HL-60/S4 treated with retinoic acid at 250 ng/mL for 4 days and 3 days (cell line): ENCODE measurements at regions not wholly inside any gene's neighbourhood (a gene's known extent, or its start where the extent isn't known, plus 50 kb on each side); places are given as distances from the start of the nearest gene placed in this dataset.

Experiments
- in situ Hi-C: fragments of 300-500 bp; cut with MboI; formaldehyde crosslinking; loops from 2 replicates; pipeline ENCODE4 v1.7.0; 2022; ENCODE audit warnings: low sequenced_read_pairs

DNA sequence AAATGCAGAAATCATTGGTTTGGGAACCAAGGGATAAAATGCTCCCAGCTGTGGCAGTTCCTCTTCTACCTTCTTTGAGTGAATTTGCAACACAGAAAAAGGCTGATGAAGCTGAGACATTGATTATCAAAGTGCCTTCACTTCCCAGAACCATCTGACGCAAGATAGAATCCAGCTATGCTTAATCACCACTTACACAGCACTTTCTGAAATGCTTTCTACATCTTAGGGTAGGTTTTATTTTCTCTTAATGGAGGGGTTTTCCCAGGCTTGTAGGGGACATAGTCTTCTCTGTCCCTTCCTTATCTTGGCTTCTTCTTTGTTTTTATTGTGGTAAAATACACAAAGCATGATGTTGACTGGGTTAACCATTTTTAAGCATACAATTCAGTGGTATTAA lies 332.6 kb upstream of the ZNF32 start:
- in situ Hi-C loops, result no loop called here

DNA sequence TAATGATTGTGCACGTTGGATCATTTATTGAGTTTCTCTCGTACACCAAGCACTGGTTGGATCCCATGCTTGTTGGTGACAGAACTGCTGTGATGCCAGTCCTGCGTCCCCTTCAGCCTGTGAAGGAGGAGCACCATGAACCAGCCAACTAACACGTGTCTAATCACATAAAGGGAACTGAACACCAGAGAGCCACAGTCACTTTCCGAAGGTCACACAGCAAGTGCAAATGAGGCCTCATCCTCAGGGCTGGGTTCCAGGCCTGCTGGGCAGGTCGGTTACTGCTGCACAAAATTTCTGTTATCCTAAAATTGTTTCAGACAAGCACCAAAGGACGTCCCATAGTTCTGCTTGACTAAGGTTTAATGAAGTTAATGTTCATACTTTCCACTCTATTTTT lies 332.0 kb upstream of the ZNF32 start:
- in situ Hi-C loops, result no loop called here

DNA sequence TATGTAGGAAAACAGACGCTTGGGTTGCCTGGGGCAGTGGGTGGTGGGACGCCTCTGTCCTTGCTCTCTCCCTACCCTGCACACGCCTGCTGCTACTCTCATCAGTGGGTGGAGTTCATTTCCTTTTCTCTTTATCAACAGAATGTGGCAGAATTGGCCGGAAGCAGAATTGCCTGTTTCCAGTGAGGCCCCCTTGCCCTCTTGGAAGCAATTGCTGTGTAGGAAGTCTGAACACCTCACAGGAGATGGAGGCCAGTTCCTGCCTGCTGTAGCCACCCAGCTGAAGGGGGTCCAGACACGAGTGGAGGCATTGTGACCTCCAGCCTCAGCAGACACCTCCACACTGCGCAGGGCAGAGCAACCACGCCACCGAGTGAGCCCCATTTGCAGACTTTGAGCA lies 331.6 kb upstream of the ZNF32 start:
- in situ Hi-C loops, result no loop called here

DNA sequence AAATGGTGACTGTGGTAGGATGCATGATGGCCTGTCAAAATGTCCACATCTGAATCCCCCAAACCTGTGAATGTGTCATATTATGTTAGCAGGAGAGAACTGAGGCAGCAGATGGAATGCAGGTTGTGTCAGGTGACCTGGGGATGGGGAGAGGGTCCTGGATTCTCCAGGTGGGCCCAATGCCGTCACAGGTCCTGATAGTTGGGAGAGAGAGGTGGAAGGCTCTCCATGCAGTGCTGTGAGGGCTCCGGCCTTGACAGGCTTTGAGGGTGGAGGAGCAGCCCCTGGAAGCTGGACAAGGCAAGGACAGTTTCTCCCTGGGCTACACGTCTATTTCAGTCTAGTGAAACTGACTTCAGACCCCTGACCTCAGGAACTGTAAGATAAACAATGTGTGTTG lies 330.9 kb upstream of the ZNF32 start:
- in situ Hi-C loops, result no loop called here

DNA sequence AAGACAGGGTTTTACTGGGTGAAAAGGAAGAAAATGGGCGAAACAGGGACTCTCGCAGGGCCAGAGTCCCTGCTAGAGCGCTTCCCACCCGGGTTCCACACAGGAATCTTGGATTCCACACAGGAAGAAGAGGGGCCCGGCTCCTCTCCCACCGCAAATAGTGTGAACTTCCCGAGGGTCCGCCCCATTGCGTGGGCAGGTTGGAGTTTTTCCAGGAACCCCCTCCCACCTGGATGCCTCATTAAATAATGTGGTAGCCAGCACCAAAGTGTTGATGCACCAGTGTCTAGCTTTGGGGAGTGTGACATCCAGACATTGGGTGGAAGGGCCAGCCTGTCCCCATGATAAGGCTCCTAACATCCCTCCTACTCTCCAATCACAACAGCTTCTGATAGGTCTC lies 330.3 kb upstream of the ZNF32 start:
- in situ Hi-C loops, result no loop called here

DNA sequence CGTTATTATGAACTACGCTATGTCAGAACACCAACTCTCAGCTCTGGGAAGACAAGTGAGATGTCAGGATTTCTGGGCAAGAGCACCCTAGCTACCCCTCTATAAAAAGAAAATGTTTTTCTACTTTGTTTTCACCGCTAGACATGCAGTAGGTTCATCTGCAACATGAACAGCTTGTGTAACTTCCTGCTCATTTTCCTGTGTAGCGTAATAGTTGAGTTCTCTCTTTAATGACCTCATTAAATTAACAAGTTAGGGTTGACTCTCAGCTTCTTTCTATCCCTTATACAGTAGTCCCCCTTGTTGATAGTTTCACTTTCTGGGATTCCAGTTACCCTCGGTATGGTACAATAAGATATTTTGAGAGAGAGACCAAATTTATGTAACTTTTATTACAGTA lies 329.4 kb upstream of the ZNF32 start:
- in situ Hi-C loops, result no loop called here

DNA sequence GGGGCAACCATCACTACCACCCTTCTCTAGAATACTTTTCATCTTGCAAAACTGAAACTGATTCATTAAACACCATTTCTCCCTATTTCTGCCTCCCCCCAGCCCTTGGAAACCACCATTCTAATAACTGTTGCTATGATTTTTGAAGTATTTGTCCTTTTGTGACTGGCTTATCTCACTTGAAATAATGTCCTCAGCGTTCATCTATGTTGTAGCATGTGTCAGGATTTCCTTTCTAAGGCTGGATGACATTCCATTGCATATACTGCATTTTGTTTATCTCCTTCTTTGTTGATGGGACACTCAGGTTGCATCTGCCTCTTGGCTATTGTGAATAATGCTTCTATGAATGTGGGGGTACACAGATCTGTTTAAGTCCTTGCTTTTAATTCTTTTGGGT lies 327.6 kb upstream of the ZNF32 start:
- in situ Hi-C loops, result no loop called here

DNA sequence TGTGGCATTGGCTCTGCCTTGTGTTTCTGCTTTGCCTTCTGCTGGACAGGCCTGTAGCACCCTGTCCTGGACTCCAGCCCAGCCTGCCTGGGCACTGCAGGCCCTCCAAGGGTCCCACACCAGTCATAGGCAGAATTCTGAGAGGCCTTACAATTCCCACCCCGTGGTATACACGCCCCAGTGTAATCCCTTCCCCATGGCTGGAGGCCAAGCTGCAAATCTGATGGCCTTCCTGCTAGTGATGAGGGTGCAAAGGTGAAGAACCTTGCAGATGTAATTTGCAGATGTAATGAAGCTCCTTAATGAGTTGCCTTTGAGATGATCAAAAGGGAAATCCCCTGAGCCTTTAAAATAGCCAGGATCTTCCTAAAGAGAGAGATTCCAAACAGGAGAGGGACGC lies 325.1 kb upstream of the ZNF32 start:
- in situ Hi-C loops, result no loop called here

DNA sequence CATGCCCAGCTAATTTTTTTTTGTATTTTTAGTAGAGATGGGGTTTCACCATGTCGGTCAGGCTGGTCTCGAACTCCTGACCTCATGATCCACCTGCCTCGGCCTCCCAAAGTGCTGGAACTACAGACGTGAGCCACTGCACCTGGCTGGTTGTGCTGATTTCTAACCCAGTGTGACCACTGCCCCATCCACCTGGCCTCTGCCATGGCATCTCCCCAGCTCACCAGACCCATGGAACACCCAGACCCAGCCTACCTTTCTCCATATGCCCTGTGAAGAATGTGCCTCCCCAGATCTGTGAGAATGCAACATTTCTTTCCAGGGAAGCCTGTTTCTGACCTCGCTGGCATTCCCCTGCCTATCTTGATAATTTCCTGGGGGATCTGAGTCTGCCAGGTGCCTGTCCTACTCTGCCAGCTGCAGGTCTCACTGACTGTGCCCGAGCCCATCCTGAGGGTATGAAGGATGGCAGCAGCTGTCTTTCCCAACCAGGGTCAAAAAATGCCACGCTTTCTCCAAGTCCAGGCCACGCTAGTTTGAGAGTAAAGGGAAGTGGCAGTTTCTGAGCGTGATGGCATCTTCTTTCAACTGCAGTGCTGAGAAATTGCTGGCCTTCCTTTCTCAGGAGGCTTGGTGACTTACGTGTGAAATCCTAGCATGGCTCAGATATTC lies 324.4 kb upstream of the ZNF32 start:
- in situ Hi-C loops, result no loop called here

DNA sequence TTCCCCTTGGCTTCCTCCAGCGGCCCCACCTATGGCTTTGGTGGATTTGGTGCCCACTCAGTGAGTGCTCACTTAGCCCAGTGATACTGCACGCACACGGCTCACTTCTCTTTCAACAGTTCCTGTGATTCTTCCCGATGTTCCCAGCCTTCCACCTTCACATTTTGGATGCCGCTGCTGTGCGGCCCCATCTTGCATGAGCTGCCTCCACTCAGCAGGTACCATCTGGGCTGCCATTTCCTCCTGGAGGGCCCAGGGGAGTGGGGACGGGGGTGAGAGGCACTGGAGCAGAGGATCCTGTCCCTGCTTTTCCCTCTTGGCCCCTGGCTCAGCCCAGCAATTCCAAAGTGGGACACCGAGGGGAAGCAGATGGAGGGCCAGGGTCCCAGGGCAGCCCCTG lies 323.3 kb upstream of the ZNF32 start:
- in situ Hi-C loops, result no loop called here

DNA sequence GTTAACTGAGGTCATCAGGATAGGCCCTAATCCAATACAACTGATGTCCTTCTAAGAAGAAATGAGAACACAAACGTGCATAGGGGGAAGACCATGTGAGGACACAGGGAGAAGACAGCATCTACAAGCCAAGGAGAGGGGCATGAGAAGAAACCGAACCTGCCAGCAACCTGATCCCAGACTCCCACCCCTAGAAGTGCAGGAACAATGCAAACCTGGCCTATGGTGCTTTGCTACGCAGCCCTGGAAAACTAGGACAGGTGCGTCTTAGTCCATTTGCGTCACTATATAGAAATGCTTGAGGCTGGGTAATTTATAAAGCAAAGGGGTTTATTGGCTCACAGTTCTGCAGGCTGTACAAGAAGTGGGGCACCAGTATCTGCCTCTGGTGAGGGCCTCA lies 322.6 kb upstream of the ZNF32 start:
- in situ Hi-C loops, result no loop called here

DNA sequence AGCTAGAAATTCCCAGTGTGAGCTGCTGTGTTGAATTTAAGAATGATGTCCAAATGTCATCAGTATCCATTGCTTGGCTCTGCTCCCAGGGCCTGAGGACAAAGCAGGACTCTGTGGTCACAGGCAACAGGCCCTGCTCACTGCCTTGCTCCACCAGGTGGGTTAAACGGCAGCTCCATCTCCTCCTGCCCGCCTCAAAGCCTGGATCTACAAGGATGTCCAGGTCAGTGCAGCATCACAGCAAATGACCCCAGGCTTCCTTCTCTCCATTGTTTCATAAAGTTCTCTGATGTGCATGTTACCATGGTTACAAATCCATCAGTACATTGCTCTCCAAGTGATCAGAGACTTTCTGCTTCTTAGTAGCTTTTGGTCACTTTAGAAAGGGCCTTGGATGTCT lies 322.0 kb upstream of the ZNF32 start:
- in situ Hi-C loops, result no loop called here

DNA sequence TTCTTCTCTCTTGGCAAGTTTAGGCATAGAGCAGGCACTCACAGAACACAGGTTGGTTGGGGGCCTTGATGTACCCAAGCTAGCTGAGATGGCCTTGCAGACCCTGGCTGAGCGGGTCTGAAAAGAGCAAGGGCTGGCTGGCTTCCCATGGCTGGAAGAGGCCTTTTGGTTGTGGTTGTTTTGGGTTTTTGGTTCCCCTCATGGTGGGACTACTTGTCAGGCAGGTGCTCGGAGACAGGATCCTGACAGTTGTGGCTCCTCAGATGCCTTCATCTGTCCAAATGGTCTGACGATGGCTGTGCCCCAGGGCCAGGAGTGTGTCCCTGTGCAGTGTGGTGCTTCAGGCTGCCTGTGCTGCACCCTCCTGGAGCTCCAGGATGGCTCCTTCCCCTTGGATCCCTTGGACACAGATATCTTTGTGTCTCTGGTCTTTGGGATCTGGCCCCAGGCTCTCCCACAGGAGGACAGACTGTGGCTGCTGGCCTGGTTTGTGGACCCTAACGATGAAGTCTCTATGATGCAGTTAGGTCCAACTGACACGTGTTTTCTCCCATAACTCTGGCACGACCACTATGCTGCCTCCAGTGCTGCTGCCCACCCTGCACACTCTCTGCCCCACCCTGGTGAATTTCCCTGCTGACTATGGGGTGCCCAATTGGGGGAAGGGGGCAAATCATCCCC lies 321.5 kb upstream of the ZNF32 start:
- in situ Hi-C loops, result no loop called here

DNA sequence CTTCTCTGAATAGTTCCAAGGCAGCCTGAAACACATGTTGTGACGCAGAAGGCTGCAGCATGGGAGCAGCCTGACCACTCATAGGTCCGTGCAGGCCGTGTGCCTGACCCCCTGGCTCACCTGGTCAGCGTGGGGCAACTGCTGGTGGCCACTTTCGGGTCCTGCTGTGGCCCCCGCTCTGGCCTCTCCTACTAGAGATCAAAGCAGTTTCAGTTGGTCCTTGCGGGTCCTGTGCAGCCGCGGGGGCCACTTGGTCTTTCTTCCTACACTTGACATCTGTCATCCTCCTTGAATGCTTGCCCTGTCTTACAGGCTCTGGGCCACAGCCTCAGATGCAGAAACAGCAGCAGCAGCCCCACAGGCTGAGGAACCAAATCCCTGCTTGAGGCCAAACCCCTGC lies 320.8 kb upstream of the ZNF32 start:
- in situ Hi-C loops, result no loop called here

DNA sequence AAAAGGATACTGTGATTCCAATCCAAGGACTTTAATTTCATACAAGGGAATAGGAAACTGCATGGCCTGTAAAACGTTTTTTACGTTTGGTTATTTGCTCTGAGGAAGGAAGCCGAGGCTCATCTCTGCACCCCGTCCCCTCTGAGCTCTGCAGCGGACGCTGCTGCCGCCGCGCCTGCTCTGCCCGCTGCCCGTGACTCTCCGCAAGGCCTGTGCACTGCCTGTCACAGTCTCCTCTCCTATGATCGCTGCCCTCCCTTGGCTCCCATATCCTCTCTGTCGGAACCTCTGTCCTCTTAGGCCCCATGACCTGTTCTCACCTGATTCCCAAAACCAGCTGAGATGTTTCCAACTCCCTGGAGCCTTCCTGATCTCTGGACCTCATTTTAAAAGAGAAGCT lies 320.3 kb upstream of the ZNF32 start:
- in situ Hi-C loops, result no loop called here

DNA sequence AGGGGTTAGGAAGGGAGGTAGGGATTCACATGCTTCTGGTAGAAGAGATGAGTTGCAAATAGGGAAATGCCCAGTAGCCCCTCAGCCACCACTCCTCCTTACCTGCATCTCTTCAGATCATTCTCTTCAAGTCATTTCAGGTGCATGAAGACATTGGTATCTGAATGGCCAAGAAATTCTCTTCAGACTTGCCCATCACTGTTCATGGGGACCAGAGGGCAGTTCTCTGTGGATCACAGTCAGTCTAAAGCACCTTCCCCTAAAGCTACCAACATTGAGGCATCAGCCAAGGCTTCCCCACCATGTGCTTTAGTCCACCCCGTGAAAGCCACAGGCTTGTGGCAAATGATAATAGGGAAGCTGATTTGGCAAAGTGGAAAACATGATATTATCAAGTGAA lies 319.4 kb upstream of the ZNF32 start:
- in situ Hi-C loops, result no loop called here

DNA sequence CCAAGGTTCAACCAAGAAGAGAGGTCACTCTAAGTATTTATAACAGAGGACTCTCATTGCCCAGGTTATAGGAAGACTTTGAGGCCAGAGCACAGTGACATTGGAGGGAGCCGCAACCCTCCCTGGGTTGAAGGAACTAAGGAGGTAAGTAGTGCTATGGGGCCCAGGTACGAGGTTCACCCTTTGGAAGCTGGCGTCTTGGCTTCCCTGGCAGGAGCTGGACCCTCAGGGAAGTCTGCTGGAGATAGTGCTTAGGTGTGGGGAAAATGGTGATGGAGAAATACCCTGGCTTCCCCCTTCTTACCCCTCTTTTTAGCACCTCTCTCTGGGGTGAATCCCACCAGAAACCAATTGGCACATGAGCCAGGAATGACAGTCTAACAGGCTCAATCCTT lies 317.9 kb upstream of the ZNF32 start:
- in situ Hi-C loops, result no loop called here

DNA sequence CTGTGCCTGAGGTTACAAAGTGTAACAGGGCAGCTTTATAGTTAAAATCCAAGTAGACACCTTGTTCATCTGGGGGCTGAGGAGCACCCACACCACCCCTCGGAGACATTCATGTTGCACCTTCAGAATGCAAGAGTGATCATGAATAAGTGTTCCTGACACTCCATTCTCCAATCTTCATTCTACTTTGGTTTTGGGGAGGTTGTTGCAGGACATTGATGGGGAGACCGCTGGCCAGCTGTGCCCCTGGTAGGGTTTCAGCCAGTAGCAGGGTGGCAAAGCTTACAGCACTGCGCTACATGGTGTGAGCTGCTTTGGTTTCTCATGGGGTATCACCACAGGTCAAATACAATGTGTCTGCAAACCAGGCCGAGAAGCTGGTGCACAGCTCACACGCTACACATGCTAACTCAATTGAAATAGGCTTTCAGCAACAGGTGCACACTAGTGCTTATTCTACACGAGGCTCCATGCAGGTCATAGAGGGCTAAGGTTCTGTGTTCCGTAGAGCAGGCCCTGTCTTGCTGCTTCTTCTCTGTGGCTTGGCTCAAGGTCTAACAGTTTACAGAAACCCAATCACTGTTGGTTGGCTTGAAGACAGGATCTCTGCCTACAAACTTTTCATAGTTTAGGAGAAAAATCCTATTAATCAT lies 317.4 kb upstream of the ZNF32 start:
- in situ Hi-C loops, result no loop called here

DNA sequence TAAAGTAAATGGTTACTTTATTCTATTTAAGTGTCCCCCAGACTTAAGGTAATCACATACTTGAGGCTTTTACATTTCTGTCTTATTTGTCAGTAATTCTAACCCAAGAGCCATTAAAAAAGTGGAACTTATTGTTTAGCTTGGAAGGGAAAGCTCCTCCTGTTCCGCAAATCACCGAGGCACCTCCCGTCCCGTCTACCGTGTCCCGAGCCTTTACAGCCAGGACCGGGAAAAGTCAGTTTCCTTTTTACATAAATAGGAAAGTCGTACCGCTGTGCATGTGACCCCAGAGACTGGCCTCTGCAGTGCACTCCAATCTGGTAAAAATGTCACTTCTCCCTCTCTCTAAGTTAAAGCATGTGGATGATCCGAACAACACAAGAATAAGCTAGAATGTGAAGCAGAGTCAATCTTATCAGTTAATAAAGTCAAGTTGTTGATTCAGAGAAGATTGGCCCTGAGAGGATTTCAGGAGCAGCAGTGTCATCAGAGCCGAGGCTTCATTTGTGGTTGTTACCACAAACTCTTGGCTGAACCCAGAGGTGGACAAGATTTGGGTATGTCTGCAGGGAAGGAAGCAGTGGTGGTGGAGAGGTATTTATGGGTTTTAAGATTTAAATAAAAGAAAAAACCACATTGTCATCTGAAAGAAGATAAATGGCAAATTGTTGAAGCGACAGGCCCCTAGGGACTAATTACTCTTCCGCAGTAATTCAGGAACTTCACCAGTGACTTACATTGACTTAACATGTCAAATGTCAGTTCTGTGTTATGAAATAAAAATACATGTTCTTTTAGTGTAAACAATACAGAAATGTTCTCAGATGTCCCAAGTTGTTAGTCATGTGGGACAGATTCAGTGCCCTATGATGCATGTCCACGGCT lies 316.6 kb upstream of the ZNF32 start:
- in situ Hi-C loops, result no loop called here

DNA sequence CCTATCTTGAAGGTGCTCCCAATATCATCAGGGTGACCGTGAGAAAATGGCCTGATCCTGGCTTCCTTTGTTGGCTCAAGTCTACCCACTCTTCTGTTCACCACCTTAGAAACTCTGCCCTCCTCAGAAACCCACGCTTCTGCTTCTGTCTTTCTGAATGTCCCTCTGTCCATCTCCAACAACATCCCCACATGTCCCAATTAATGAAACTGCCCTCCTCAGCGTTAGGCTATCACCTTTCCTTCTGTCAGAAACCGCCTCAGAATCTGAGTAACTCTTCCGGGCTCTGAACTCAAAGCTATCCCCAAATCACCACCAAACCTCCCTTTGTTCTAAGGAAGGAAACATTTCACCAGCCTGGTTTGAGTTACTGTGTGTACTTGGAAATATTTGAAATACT lies 315.8 kb upstream of the ZNF32 start:
- in situ Hi-C loops, result no loop called here

DNA sequence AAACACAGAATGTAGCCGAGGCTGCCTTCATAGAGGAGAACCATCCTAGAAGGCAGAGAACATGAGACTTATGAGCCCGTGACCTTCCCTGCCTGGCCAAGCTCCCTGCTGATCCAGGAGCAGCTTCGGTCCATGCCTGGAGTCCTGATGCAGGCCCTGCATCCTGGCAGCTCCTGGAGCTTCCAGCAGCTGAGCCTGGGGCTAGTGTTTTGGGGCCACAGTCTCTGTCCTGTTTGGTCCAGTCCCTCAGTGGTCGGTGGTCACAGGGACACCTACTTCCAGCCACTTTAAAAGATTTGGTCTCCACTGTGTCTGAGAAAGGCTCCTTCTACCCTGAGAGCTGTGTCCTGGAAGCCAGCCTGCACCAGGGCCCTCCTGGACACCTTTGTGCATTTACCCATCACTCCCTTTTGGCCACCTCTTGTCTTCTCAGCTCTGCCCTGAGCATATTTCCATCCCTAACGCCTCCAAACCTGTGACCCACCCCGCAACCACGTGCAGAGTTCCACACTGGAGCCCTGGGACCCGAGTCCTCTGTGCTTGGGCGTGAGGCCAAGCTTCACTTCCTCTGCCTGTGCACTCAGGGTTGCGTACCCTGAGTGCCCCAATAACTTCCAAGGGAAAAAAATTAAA lies 315.2 kb upstream of the ZNF32 start:
- in situ Hi-C loops, result no loop called here
